H1 (cell line): ENCODE measurements at regions not wholly inside any gene's neighbourhood (a gene's known extent, or its start where the extent isn't known, plus 50 kb on each side); places are given as distances from the start of the nearest gene placed in this dataset.

Experiments
- CTCF ChIA-PET: fragments of 300-600 bp; sonication (Branson Sonifier 250); formaldehyde crosslinking; loops from one replicate; lab custom pipeline; 2021; ENCODE audit not compliant: partially characterized antibody; lab: Charles Lee
- POLR2A ChIA-PET: fragments of 300-600 bp; sonication (Branson Sonifier 250); formaldehyde crosslinking; loops from one replicate; lab custom pipeline; 2021; ENCODE audit warnings: inconsistent platforms; ENCODE audit not compliant: partially characterized antibody; lab: Charles Lee
- DNase-seq, 2 experiments: peaks; one replicate each; pipeline versions ENCODE4 v3.0.0 to v3.0.0-alpha.2; 2010 to 2022; ENCODE audit warnings: low spot score in 2 of 2, low read depth in 1 of 2, mixed read lengths in 1 of 2
- FAIRE-seq: peaks from 2 replicates; lab custom pipeline; 2011; peaks lifted over from hg19 to GRCh38; lab: Jason Lieb, UNC
- H2AFZ ChIP-seq: 2 replicates; pipeline ENCODE4 v1.8.1; 2012; ENCODE audit warnings: low read length, inconsistent platforms
- H2AK5ac ChIP-seq: 2 replicates; pipeline ENCODE4 v1.6.1; 2013; ENCODE audit warnings: low read depth, low read length
- H2BK120ac ChIP-seq: replicated peaks from 2 replicates; pipeline ENCODE3; 2013; ENCODE audit warnings: low read depth, low read length, inconsistent platforms
- H2BK12ac ChIP-seq: 2 replicates; pipeline ENCODE4 v1.6.1; 2013; ENCODE audit warnings: low read depth, low read length
- H2BK15ac ChIP-seq: 2 replicates; pipeline ENCODE4 v1.6.1; 2013; ENCODE audit warnings: low read length
- H2BK20ac ChIP-seq: 2 replicates; pipeline ENCODE4 v1.6.1; 2013; ENCODE audit warnings: low read length
- H2BK5ac ChIP-seq: 2 replicates; pipeline ENCODE4 v1.6.1; 2013; ENCODE audit warnings: low read depth, low read length
- H3K14ac ChIP-seq: 2 replicates; pipeline ENCODE4 v1.6.1; 2013; ENCODE audit warnings: inconsistent platforms; ENCODE audit not compliant: insufficient read length
- H3K18ac ChIP-seq: 2 replicates; pipeline ENCODE4 v1.6.1; 2013; ENCODE audit warnings: low read length; ENCODE audit errors: extremely low read depth
- H3K23ac ChIP-seq: 2 replicates; pipeline ENCODE4 v1.6.1; 2013; ENCODE audit warnings: inconsistent platforms; ENCODE audit not compliant: insufficient read length
- H3K23me2 ChIP-seq: 2 replicates; pipeline ENCODE4 v1.6.1; 2013; ENCODE audit warnings: low read depth, low read length
- H3K27ac ChIP-seq: 2 replicates; pipeline ENCODE4 v1.6.1; 2011; ENCODE audit warnings: low read depth, low read length, inconsistent platforms
- H3K27me3 ChIP-seq, 4 experiments: replicated peaks in 1 of 4; 1 replicate in 1 of 4; 2 replicates in 3 of 4; pipeline versions ENCODE4 v1.6.1 to v1.8.1; 2011 to 2013; ENCODE audit warnings: low read length in 3 of 4, mild to moderate bottlenecking in 3 of 4, inconsistent platforms in 2 of 4, mixed read lengths in 2 of 4, moderate library complexity in 1 of 4; ENCODE audit not compliant: control insufficient read depth in 3 of 4, insufficient read depth in 3 of 4; ENCODE audit errors: extremely low read depth in 1 of 4
- H3K36me3 ChIP-seq, 4 experiments: 2 replicates each; pipeline versions ENCODE4 v1.6.1 to v1.8.1; 2011 to 2013; ENCODE audit warnings: mild to moderate bottlenecking in 4 of 4, low read length in 3 of 4, moderate library complexity in 2 of 4, control low read depth in 1 of 4, inconsistent platforms in 1 of 4; ENCODE audit not compliant: insufficient read depth in 4 of 4, control insufficient read depth in 2 of 4
- H3K4ac ChIP-seq: replicated peaks from 2 replicates; pipeline ENCODE3; 2013; ENCODE audit warnings: low read length, low read depth, mixed read lengths, inconsistent platforms; ENCODE audit not compliant: insufficient read length
- H3K4me1 ChIP-seq, 4 experiments: replicated peaks in 1 of 4; 1 replicate in 1 of 4; 2 replicates in 3 of 4; pipeline versions ENCODE4 v1.6.1 to v1.8.1; 2011 to 2013; ENCODE audit warnings: low read length in 3 of 4, inconsistent platforms in 2 of 4, mixed read lengths in 1 of 4; ENCODE audit not compliant: insufficient read depth in 4 of 4, control insufficient read depth in 3 of 4
- H3K4me2 ChIP-seq, 2 experiments: 2 replicates each; pipeline versions ENCODE4 v1.6.1 to v1.8.1; 2011 to 2013; ENCODE audit warnings: low read depth in 2 of 2, low read length in 2 of 2, control low read depth in 1 of 2, inconsistent platforms in 1 of 2, mild to moderate bottlenecking in 1 of 2; ENCODE audit not compliant: insufficient read depth in 1 of 2
- H3K4me3 ChIP-seq, 4 experiments: fragments of 200-600, 300-600 bp in 1 of 4; sonication (generic), shearing (Covaris generic), sonication (Bioruptor Twin) in 1 of 4; 2 replicates each; pipeline versions ENCODE4 v1.5.1 to v1.8.1; 2011 to 2016; ENCODE audit warnings: low read length in 4 of 4, low read depth in 3 of 4, control low read depth in 2 of 4, inconsistent platforms in 2 of 4, mild to moderate bottlenecking in 2 of 4, mixed read lengths in 1 of 4, moderate library complexity in 1 of 4; ENCODE audit not compliant: insufficient read depth in 2 of 4; ENCODE audit errors: extremely low read depth in 1 of 4
- H3K56ac ChIP-seq: replicated peaks from 2 replicates; pipeline ENCODE3; 2013; ENCODE audit warnings: low read depth, mild to moderate bottlenecking, mixed read lengths, low read length, inconsistent platforms; ENCODE audit not compliant: insufficient read length
- H3K79me1 ChIP-seq: 2 replicates; pipeline ENCODE4 v1.6.1; 2013; ENCODE audit warnings: low read depth, low read length, control low read depth
- H3K79me2 ChIP-seq, 2 experiments: 2 replicates each; pipeline versions ENCODE4 v1.6.1 to v1.8.1; 2012 to 2013; ENCODE audit warnings: low read length in 2 of 2, mild to moderate bottlenecking in 2 of 2, inconsistent platforms in 1 of 2; ENCODE audit not compliant: insufficient read depth in 2 of 2, control insufficient read depth in 1 of 2
- H3K9ac ChIP-seq, 4 experiments: replicated peaks in 1 of 4; 1 replicate in 1 of 4; 2 replicates in 3 of 4; pipeline versions ENCODE4 v1.6.1 to v1.8.1; 2011 to 2013; ENCODE audit warnings: low read depth in 3 of 4, low read length in 3 of 4, control low read depth in 2 of 4, mild to moderate bottlenecking in 2 of 4, moderate library complexity in 2 of 4, inconsistent platforms in 1 of 4; ENCODE audit errors: extremely low read depth in 1 of 4
- H3K9me3 ChIP-seq, 2 experiments: 2 replicates each; pipeline versions ENCODE4 v1.6.1 to v1.8.1; 2012 to 2013; ENCODE audit warnings: mild to moderate bottlenecking in 2 of 2, moderate library complexity in 2 of 2, control low read depth in 1 of 2, inconsistent platforms in 1 of 2, low read depth in 1 of 2, low read length in 1 of 2, mixed read lengths in 1 of 2; ENCODE audit not compliant: insufficient read depth in 2 of 2
- H4K20me1 ChIP-seq, 2 experiments: replicated peaks in 1 of 2; 2 replicates each; pipeline versions ENCODE3 to v1.8.1; 2011 to 2013; ENCODE audit warnings: inconsistent platforms in 2 of 2, low read length in 2 of 2, mild to moderate bottlenecking in 1 of 2; ENCODE audit not compliant: insufficient read depth in 2 of 2, control insufficient read depth in 1 of 2
- H4K5ac ChIP-seq: 2 replicates; pipeline ENCODE4 v1.6.1; 2013; ENCODE audit warnings: low read length, low read depth, mixed read lengths, inconsistent platforms; ENCODE audit not compliant: insufficient read length
- H4K8ac ChIP-seq: 2 replicates; pipeline ENCODE4 v1.8.0; 2013; ENCODE audit warnings: mild to moderate bottlenecking, moderate library complexity, low read length, inconsistent platforms; ENCODE audit not compliant: insufficient read depth; ENCODE audit errors: extremely low read depth
- H4K91ac ChIP-seq: replicated peaks from 2 replicates; pipeline ENCODE3; 2013; ENCODE audit warnings: low read length, mixed read lengths, inconsistent platforms; ENCODE audit not compliant: insufficient read length
- ATF3 ChIP-seq: IDR thresholded peaks from 2 replicates; pipeline ENCODE4 v1.6.1; 2011; ENCODE audit warnings: low read depth, mild to moderate bottlenecking, low read length; ENCODE audit not compliant: insufficient read depth
- CEBPB ChIP-seq: IDR thresholded peaks from 2 replicates; pipeline ENCODE4 v1.6.1; 2012; ENCODE audit warnings: low read depth, low read length
- CHD2 ChIP-seq: IDR thresholded peaks from 2 replicates; pipeline ENCODE4 v1.6.1; 2012; ENCODE audit warnings: low read length, improper control_type of control experiment
- MAX ChIP-seq: IDR thresholded peaks from 2 replicates; pipeline ENCODE4 v1.6.1; 2012; ENCODE audit warnings: inconsistent platforms
- SUZ12 ChIP-seq: fragments of 200-600 bp; sonication (generic); IDR thresholded peaks from 2 replicates; pipeline ENCODE4 v1.6.1; 2012; ENCODE audit warnings: mild to moderate bottlenecking, inconsistent platforms, low read length, moderate library complexity, mixed read lengths
- WGBS, 2 experiments: shearing (Covaris generic) in 1 of 2; methylation state at CpG; one replicate each; pipeline versions ENCODE4 v1.1.6 to v1.1.7; 2013 to 2015; ENCODE audit warnings: low lambda C conversion rate in 2 of 2, mixed read lengths in 2 of 2, inconsistent platforms in 1 of 2, low coverage in 1 of 2, missing lambda C conversion rate in 1 of 2; ENCODE audit not compliant: insufficient replicate concordance in 2 of 2, insufficient coverage in 1 of 2, insufficient read length in 1 of 2; ENCODE audit errors: extremely low coverage in 1 of 2, missing lambda C conversion rate in 1 of 2; 5-methylcytosine and 5-hydroxymethylcytosine counted together

- no peak overlapping the region for H4K8ac ChIP-seq
- ChIA-PET POLR2A (no interaction called here), CTCF (interaction anchor here (1.7 kb wide), 1 partner anchor 20 kb away, joined by 3 read pairs; no protein-coding TSS in a partner anchor)
- DNase-seq = no peak
- no peak overlapping the region for H3K56ac ChIP-seq
- H4K20me1 ChIP-seq = no peaks in the 10 kb centered on the region
- H3K4ac ChIP-seq = no peak overlapping the region
- no peaks in the 10 kb centered on the region; the same call in 1 of the 2 replicates for H3K23me2 ChIP-seq
- no peaks in the 10 kb centered on the region for H3K9me3 ChIP-seq
- FAIRE-seq = no peak
- H2BK5ac ChIP-seq = no peak overlapping the region
- H3K4me1 ChIP-seq = no peaks in the 10 kb centered on the region
- WGBS, 2 experiments = 95% methylated on average over 2 of the region's 2 CpGs; no CpG with 5 or more reads in 1 of the 2 experiments
- TF ChIP-seq MAX = no peak
- TF ChIP-seq SUZ12 = no peak
- no peak for TF ChIP-seq ATF3
- no peak for TF ChIP-seq CEBPB
- TF ChIP-seq CHD2 = no peak
- H3K4me3 ChIP-seq = no peak overlapping the region
- H2BK12ac ChIP-seq = no peak overlapping the region
- no peak overlapping the region for H4K5ac ChIP-seq
- no peaks in the 10 kb centered on the region for H3K36me3 ChIP-seq
- H2BK15ac ChIP-seq = no peak overlapping the region
- no peak overlapping the region for H2BK120ac ChIP-seq
- no peak overlapping the region for H3K14ac ChIP-seq
- no peaks in the 10 kb centered on the region for H3K79me1 ChIP-seq
- H2BK20ac ChIP-seq = no peak overlapping the region
- no peak overlapping the region for H4K91ac ChIP-seq
- no peak overlapping the region for H2AFZ ChIP-seq
- H3K27me3 ChIP-seq = no peaks in the 10 kb centered on the region
- H3K23ac ChIP-seq = no peak overlapping the region
- no peaks in the 10 kb centered on the region for H3K79me2 ChIP-seq
- H2AK5ac ChIP-seq = no peak overlapping the region
- H3K4me2 ChIP-seq = no peak overlapping the region
- no peak overlapping the region for H3K9ac ChIP-seq
- H3K27ac ChIP-seq = no peak overlapping the region
- no peak overlapping the region for H3K18ac ChIP-seq
Observed at GRCh38 chr1:106027871-106028270, 1028.6 kb upstream of the PRMT6 start.
